ENCODE measurements at regions not wholly inside any gene's neighbourhood (a gene's known extent, or its start where the extent isn't known, plus 50 kb on each side); places are given as distances from the start of the nearest gene placed in this dataset.

GRCh38 chr9:73269430-73270101 is 117.9 kb downstream of the ANXA1 start:
- no peaks in the 10 kb centered on the region for H3K9me3 ChIP-seq
- intact Hi-C loops (cut with DNase I) = no loop called here
- no peaks in the 10 kb centered on the region for H3K4me1 ChIP-seq
- H3K27ac ChIP-seq = no peak overlapping the region
- H3K36me3 ChIP-seq (replicated peaks in 1 of 2; ENCODE audit: insufficient read depth in 1 of 2, low read depth in 2 of 2) = no peaks in the 10 kb centered on the region
- no peak overlapping the region for H3K4me3 ChIP-seq
- ATAC-seq (no peak), DNase-seq (no peak)
- no peaks in the 10 kb centered on the region for H3K27me3 ChIP-seq
- TF ChIP-seq POLR2A (IDR thresholded peaks at IDR 0.05) (no peak), CTCF (IDR thresholded peaks at IDR 0.05) (peak in 2 of 7 experiments; percentile 25)
- 16 to 20% methylated on average over 4 of the region's 4 CpGs for WGBS, 2 donors

GRCh38 chr9:73270967-73271721 is 119.5 kb downstream of the ANXA1 start:
- intact Hi-C loops (cut with DNase I) = no loop called here
- no peak for TF ChIP-seq CTCF (IDR thresholded peaks at IDR 0.05)
- TF ChIP-seq POLR2A (IDR thresholded peaks at IDR 0.05) = no peak
- no peak for ATAC-seq
- no peaks in the 10 kb centered on the region for H3K27me3 ChIP-seq
- H3K9me3 ChIP-seq = no peaks in the 10 kb centered on the region
- whole genome bisulfite sequencing, 2 donors = 41 to 54% methylated on average over 3 of the region's 3 CpGs
- H3K27ac ChIP-seq = no peak overlapping the region
- no peaks in the 10 kb centered on the region for H3K36me3 ChIP-seq (replicated peaks in 1 of 2; ENCODE audit: insufficient read depth in 1 of 2, low read depth in 2 of 2)
- H3K4me1 ChIP-seq = no peaks in the 10 kb centered on the region
- DNase-seq = no peak
- H3K4me3 ChIP-seq = no peak overlapping the region

GRCh38 chr9:73280113-73280512 is 128.4 kb downstream of the ANXA1 start:
- no peaks in the 10 kb centered on the region for H3K27me3 ChIP-seq
- DNase-seq = no peak
- intact Hi-C loops (cut with DNase I) = no loop called here
- H3K9me3 ChIP-seq = no peaks in the 10 kb centered on the region
- no peak overlapping the region for H3K27ac ChIP-seq
- no peaks in the 10 kb centered on the region for H3K4me1 ChIP-seq
- TF ChIP-seq POLR2A (IDR thresholded peaks at IDR 0.05) (no peak), CTCF (IDR thresholded peaks at IDR 0.05) (no peak)
- no peak for ATAC-seq
- no peaks in the 10 kb centered on the region for H3K36me3 ChIP-seq (replicated peaks in 1 of 2; ENCODE audit: insufficient read depth in 1 of 2, low read depth in 2 of 2)
- H3K4me3 ChIP-seq = no peak overlapping the region
- WGBS, 2 donors = 38 to 39% methylated on average over 3 of the region's 3 CpGs

GRCh38 chr9:73284377-73284776 is 132.7 kb downstream of the ANXA1 start:
- Histone ChIP-seq H3K4me1 (no peaks in the 10 kb centered on the region), H3K27ac (no peak overlapping the region), H3K4me3 (no peak overlapping the region), H3K27me3 (no peaks in the 10 kb centered on the region), H3K36me3 (replicated peaks in 1 of 2; ENCODE audit: insufficient read depth in 1 of 2, low read depth in 2 of 2) (no peaks in the 10 kb centered on the region), H3K9me3 (no peaks in the 10 kb centered on the region)
- ATAC-seq (no peak), DNase-seq (no peak)
- WGBS, 2 donors = 68 to 73% methylated on average over 9 of the region's 9 CpGs
- intact Hi-C loops (cut with DNase I) = no loop called here
- no peak for TF ChIP-seq CTCF (IDR thresholded peaks at IDR 0.05)
- TF ChIP-seq POLR2A (IDR thresholded peaks at IDR 0.05) = no peak

Data from body of pancreas (tissue), 4 donors.